ENCODE measurements at regions not wholly inside any gene's neighbourhood (a gene's known extent, or its start where the extent isn't known, plus 50 kb on each side); places are given as distances from the start of the nearest gene placed in this dataset.
"Not testable (repeated sequence)": the region's sequence is repeated elsewhere in the genome, so short reads cannot be mapped to it uniquely, and the experiment has no call there.

DNA sequence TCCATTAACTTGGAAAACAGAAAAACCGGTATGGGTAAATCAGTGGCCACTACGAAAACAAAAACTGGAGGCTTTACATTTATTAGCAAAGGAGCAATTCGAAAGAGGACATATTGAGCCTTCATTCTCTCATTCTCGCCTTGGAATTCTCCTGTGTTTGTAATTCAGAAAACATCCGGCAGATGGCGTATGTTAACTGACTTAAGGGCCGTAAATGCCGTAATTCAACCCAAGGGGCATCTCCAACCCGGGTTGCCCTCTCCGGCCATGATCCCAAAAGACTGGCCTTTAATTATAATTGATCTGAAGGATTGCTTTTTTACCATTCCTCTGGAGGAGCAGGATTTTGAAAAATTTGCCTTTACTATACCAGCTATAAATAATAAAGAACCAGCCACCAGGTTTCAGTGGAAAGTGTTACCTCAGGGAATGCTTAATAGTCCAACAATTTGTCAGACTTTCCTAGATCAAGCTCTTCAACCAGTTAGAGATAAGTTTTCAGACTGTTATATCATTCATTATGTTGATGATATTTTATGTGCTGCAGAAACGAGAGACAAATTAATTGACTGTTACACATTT, 160.9 kb downstream of the GPX5 start:
- TF ChIP-seq, protein P1, sequence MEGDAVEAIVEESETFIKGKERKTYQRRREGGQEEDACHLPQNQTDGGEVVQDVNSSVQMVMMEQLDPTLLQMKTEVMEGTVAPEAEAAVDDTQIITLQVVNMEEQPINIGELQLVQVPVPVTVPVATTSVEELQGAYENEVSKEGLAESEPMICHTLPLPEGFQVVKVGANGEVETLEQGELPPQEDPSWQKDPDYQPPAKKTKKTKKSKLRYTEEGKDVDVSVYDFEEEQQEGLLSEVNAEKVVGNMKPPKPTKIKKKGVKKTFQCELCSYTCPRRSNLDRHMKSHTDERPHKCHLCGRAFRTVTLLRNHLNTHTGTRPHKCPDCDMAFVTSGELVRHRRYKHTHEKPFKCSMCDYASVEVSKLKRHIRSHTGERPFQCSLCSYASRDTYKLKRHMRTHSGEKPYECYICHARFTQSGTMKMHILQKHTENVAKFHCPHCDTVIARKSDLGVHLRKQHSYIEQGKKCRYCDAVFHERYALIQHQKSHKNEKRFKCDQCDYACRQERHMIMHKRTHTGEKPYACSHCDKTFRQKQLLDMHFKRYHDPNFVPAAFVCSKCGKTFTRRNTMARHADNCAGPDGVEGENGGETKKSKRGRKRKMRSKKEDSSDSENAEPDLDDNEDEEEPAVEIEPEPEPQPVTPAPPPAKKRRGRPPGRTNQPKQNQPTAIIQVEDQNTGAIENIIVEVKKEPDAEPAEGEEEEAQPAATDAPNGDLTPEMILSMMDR (IDR thresholded peaks at IDR 0.05) = peak; percentile 62 to 68 (median 66)
- not testable (repeated sequence) for TF ChIP-seq POLR2AphosphoS5 (IDR thresholded peaks at IDR 0.05; ENCODE audit: insufficient read depth in 1 of 2, low read depth in 1 of 2)
